WTC11 (cell line): ENCODE measurements at regions not wholly inside any gene's neighbourhood (a gene's known extent, or its start where the extent isn't known, plus 50 kb on each side); places are given as distances from the start of the nearest gene placed in this dataset.

Source experiments
- CTCF ChIP-seq: fragments of 200-600 bp; IDR thresholded peaks from 2 replicates; pipeline ENCODE4 v1.8.0; 2022; ENCODE audit warnings: antibody characterized with exemption
- HMGXB4 ChIP-seq: sonication (generic); formaldehyde crosslinking; IDR thresholded peaks from 2 replicates; pipeline ENCODE4 v1.8.1; 2023; ENCODE audit warnings: mild to moderate bottlenecking, moderate library complexity, missing genetic modification reagents
- MAX ChIP-seq: sonication (generic); formaldehyde crosslinking; IDR thresholded peaks from 2 replicates; pipeline ENCODE4 v1.8.0; 2022; ENCODE audit warnings: mild to moderate bottlenecking, missing genetic modification reagents

- TF ChIP-seq MAX (CRISPR knock-in tag) (no peak), CTCF (no peak), HMGXB4 (CRISPR knock-in tag) (no peak)
Observed at GRCh38 chr22:48318575-48319320, 1508.9 kb downstream of the BRD1 start.
